ENCODE measurements at regions not wholly inside any gene's neighbourhood (a gene's known extent, or its start where the extent isn't known, plus 50 kb on each side); places are given as distances from the start of the nearest gene placed in this dataset.

DNA sequence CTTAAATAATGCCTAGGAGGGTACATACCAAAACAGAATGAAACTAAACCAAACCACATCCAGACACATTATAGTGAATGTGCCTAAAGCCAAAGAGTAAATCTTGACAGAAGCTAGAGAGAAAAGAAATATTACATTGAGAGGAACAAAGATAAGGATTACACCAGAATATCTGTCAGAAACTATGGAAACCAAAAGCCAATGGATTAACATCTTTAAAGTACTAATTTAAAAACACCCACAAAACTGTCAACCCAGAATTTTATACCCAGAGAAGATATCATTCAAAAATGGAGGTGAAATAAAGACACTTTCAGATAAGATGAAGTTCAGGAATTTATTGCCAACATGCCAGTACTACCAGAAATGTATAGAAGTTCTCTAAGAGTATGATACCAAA, 198.5 kb upstream of the ZEB2 start:
- DNase-seq = no peak
- no peak for TF ChIP-seq POLR2A (IDR thresholded peaks at IDR 0.05)
- Histone ChIP-seq H3K27me3 (no peaks in the 10 kb centered on the region), H3K36me3 (replicated peaks in 1 of 2) (no peaks in the 10 kb centered on the region), H3K9me3 (replicated peaks in 1 of 3) (peaks cover 0 to 10% (median 9%) of the 10 kb centered on the region in 3 donors), H3K4me3 (no peak overlapping the region), H3K27ac (no peak overlapping the region), H3K4me1 (replicated peaks in 1 of 2) (no peaks in the 10 kb centered on the region)
- intact Hi-C loops (cut with DNase I) = no loop called here

DNA sequence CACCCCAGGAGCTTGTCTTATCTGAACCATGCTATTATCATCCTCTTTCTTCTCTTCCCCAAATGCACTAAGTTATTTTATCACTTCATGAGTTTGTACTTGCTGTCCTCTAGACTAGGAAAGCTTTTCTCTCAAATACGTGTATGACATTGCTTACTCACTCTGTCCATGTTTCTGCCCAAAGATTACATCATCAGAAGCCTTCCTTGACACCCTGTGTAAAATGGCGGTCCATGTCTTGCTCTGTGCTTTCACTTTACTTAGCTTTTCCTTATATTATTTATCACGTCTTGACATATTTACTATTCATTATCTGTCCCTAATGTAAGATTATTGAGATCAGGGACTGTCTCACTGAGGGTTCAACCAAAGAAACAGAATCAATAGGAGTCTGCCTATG, 196.1 kb upstream of the ZEB2 start:
- no peak for DNase-seq
- 78 to 85% (median 80%) methylated on average over 3 of the region's 3 CpGs for WGBS, 4 donors
- H3K4me1 ChIP-seq (replicated peaks in 1 of 2) = no peaks in the 10 kb centered on the region
- H3K4me3 ChIP-seq = no peak overlapping the region
- intact Hi-C loops (cut with DNase I) = no loop called here
- TF ChIP-seq, protein P1, sequence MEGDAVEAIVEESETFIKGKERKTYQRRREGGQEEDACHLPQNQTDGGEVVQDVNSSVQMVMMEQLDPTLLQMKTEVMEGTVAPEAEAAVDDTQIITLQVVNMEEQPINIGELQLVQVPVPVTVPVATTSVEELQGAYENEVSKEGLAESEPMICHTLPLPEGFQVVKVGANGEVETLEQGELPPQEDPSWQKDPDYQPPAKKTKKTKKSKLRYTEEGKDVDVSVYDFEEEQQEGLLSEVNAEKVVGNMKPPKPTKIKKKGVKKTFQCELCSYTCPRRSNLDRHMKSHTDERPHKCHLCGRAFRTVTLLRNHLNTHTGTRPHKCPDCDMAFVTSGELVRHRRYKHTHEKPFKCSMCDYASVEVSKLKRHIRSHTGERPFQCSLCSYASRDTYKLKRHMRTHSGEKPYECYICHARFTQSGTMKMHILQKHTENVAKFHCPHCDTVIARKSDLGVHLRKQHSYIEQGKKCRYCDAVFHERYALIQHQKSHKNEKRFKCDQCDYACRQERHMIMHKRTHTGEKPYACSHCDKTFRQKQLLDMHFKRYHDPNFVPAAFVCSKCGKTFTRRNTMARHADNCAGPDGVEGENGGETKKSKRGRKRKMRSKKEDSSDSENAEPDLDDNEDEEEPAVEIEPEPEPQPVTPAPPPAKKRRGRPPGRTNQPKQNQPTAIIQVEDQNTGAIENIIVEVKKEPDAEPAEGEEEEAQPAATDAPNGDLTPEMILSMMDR (IDR thresholded peaks at IDR 0.05) = no peak
- no peak for TF ChIP-seq POLR2A (IDR thresholded peaks at IDR 0.05)
- H3K9me3 ChIP-seq (replicated peaks in 1 of 3) = peaks cover 0 to 10% (median 9%) of the 10 kb centered on the region in 3 donors
- no peaks in the 10 kb centered on the region for H3K36me3 ChIP-seq (replicated peaks in 1 of 2)
- no peak overlapping the region for H3K27ac ChIP-seq
- no peaks in the 10 kb centered on the region for H3K27me3 ChIP-seq

DNA sequence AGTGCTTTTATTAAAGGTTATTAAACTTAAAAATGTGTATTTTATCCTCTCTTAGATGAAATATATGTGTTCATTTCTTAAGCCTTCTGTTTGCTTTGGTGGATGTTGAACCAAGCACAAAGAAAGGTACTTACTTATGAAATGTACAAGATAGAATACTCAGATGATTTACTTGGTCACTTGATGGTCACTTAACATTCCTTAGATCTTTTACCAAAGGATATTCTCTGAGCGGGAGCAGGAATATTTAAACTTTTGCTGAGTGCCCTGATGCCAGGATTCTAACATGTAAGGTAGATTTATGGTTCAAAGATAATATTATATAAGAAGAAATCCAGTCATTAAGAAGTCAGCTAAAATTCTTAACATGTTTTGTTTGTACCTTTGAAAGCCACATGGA, 193.5 kb upstream of the ZEB2 start:
- WGBS, 4 donors = 67 to 88% (median 80%) methylated on average over 1 of the region's 1 CpG
- H3K9me3 ChIP-seq (replicated peaks in 1 of 3) = peaks cover 0 to 7% (median 3%) of the 10 kb centered on the region in 3 donors
- no peak for DNase-seq
- TF ChIP-seq, protein P1 (IDR thresholded peaks at IDR 0.05) = no peak
- no peak for TF ChIP-seq POLR2A (IDR thresholded peaks at IDR 0.05)
- H3K27ac ChIP-seq = no peak overlapping the region
- intact Hi-C loops (cut with DNase I) = no loop called here
- H3K36me3 ChIP-seq (replicated peaks in 1 of 2) = no peaks in the 10 kb centered on the region
- no peak overlapping the region for H3K4me3 ChIP-seq
- H3K27me3 ChIP-seq = no peaks in the 10 kb centered on the region
- H3K4me1 ChIP-seq (replicated peaks in 1 of 2) = no peaks in the 10 kb centered on the region

DNA sequence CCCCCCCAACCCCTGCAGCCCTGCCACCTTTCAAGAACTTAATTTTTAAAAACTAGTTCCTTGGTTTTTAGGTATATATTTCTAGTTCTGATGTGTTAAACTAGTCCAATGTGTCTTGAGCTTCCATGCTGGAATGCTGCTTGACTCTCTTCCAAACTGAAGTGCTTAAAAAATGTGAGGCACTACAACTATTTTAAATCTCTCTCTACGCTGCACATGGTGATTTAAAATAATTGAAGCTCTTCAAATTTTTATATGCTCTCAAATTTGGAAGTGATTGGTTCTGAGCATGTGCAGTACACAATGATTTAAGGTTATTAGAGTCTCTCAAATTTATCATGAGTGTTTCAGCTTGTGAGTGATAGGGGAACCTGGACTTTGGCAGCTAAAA, 192.6 kb upstream of the ZEB2 start:
- H3K9me3 ChIP-seq (replicated peaks in 1 of 3) = no peaks in the 10 kb centered on the region
- H3K27me3 ChIP-seq = no peaks in the 10 kb centered on the region
- TF ChIP-seq POLR2A (IDR thresholded peaks at IDR 0.05) = no peak
- TF ChIP-seq, protein P1 (IDR thresholded peaks at IDR 0.05) = no peak
- no peaks in the 10 kb centered on the region for H3K36me3 ChIP-seq (replicated peaks in 1 of 2)
- no peak overlapping the region for H3K4me3 ChIP-seq
- intact Hi-C loops (cut with DNase I) = no loop called here
- H3K4me1 ChIP-seq (replicated peaks in 1 of 2) = no peaks in the 10 kb centered on the region
- no peak overlapping the region for H3K27ac ChIP-seq
- WGBS, 4 donors = 69 to 85% (median 76%) methylated on average over 1 of the region's 1 CpG
- no peak for DNase-seq

DNA sequence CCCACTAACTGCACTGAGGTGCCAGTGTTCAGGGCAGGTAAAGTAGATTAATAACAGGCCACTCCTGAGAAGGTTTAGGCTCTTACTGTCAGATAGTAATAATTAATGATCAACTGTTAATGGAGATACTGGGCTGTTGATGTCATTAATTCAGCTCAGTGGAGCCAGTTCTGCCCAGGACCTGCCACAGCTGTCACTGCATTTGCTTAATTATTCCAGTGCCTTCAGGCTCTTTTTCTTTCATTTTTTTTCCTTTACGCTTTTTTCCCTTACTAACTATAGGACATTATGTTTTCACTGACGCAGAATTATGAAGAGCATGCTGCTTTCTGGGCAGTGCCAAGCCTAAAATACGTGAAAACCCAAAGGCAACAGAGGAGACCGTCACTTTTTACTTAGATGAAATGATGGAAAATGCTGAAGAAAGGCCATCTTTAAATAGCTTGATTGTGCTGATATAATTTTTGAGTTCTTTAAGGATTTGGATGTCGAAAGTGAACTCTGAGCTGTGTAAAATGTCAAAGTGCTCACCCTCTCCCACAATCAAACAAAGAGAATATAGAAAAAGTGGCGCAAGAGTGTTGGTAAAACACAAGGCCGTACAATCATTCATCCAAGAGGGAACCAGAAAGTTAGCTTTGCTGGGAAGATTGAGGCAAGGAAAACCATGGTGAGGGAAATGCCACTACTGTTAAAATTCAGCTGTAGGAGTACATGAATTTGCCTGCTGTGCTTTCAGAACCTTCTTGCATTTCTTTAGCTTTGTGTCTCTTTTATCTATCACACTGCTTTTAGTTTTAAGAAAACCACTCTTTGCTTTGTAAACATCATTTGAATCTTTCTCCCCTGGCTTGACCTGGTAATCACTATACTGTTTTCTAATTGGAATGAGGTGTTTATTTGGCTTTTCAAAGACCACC, 192.0 kb upstream of the ZEB2 start:
- Histone ChIP-seq H3K4me1 (replicated peaks in 1 of 2) (no peaks in the 10 kb centered on the region), H3K27ac (no peak overlapping the region), H3K4me3 (no peak overlapping the region), H3K9me3 (replicated peaks in 1 of 3) (no peaks in the 10 kb centered on the region), H3K36me3 (replicated peaks in 1 of 2) (no peaks in the 10 kb centered on the region), H3K27me3 (no peaks in the 10 kb centered on the region)
- intact Hi-C loops (cut with DNase I) = no loop called here
- DNase-seq = no peak
- WGBS, 4 donors = 86 to 89% (median 89%) methylated on average over 7 of the region's 7 CpGs
- TF ChIP-seq POLR2A (IDR thresholded peaks at IDR 0.05) = no peak
- TF ChIP-seq, protein P1 (IDR thresholded peaks at IDR 0.05) = no peak
